Keratinocyte (primary cell): ENCODE measurements at regions not wholly inside any gene's neighbourhood (a gene's known extent, or its start where the extent isn't known, plus 50 kb on each side); places are given as distances from the start of the nearest gene placed in this dataset.
"Not testable (repeated sequence)": the region's sequence is repeated elsewhere in the genome, so short reads cannot be mapped to it uniquely, and the experiment has no call there.

Experiments
- DNase-seq: peaks from one replicate; pipeline ENCODE4 v3.0.0-alpha.2; 2011; ENCODE audit warnings: low read depth, missing footprints, low spot score
- FAIRE-seq: peaks from 2 replicates; lab custom pipeline; 2011; peaks lifted over from hg19 to GRCh38; lab: Jason Lieb, UNC
- H2AFZ ChIP-seq: 2 replicates; pipeline ENCODE4 v1.6.0; 2012; ENCODE audit warnings: low read length, control low read depth, inconsistent platforms; ENCODE audit not compliant: control insufficient read depth
- H3K27ac ChIP-seq: 2 replicates; pipeline ENCODE4 v1.5.1; 2011; ENCODE audit warnings: low read length; ENCODE audit not compliant: control insufficient read depth, insufficient read depth
- H3K27me3 ChIP-seq: 3 replicates; pipeline ENCODE4 v1.6.0; 2011; ENCODE audit warnings: low read length; ENCODE audit not compliant: control insufficient read depth, insufficient read depth; ENCODE audit errors: extremely low read depth
- H3K36me3 ChIP-seq, 2 experiments: 2 replicates in 1 of 2; 3 replicates in 1 of 2; pipeline ENCODE4 v1.5.1; 2011; ENCODE audit warnings: low read length in 2 of 2, mild to moderate bottlenecking in 1 of 2; ENCODE audit not compliant: control insufficient read depth in 2 of 2, insufficient read depth in 2 of 2; ENCODE audit errors: extremely low read depth in 1 of 2
- H3K4me1 ChIP-seq: 3 replicates; pipeline ENCODE4 v1.5.1; 2011; ENCODE audit warnings: low read length; ENCODE audit not compliant: control insufficient read depth, insufficient read depth; ENCODE audit errors: extremely low read depth
- H3K4me2 ChIP-seq: 3 replicates; pipeline ENCODE4 v1.6.0; 2011; ENCODE audit warnings: low read depth, low read length; ENCODE audit not compliant: control insufficient read depth, insufficient read depth; ENCODE audit errors: extremely low read depth
- H3K4me3 ChIP-seq, 3 experiments: fragments of 200-600 bp in 1 of 3; sonication (generic) in 1 of 3; 2 replicates in 2 of 3; 3 replicates in 1 of 3; pipeline ENCODE4 v1.5.1; 2011 to 2016; ENCODE audit warnings: low read length in 3 of 3, mild to moderate bottlenecking in 3 of 3, control low read depth in 2 of 3, inconsistent platforms in 1 of 3, low read depth in 1 of 3, mixed read lengths in 1 of 3, mixed run types in 1 of 3, moderate library complexity in 1 of 3; ENCODE audit not compliant: control insufficient read depth in 2 of 3, insufficient read depth in 2 of 3; ENCODE audit errors: extremely low read depth in 1 of 3
- H3K79me2 ChIP-seq: 2 replicates; pipeline ENCODE4 v1.6.0; 2012; ENCODE audit warnings: low read length; ENCODE audit not compliant: control insufficient read depth, insufficient read depth
- H3K9ac ChIP-seq: 3 replicates; pipeline ENCODE4 v1.6.0; 2011; ENCODE audit warnings: low read length; ENCODE audit not compliant: control insufficient read depth, insufficient read depth; ENCODE audit errors: extremely low read depth
- H3K9me1 ChIP-seq: 3 replicates; pipeline ENCODE4 v1.6.0; 2011; ENCODE audit warnings: low read length; ENCODE audit not compliant: control insufficient read depth, insufficient read depth; ENCODE audit errors: extremely low read depth
- H3K9me3 ChIP-seq: 2 replicates; pipeline ENCODE4 v1.5.1; 2012; ENCODE audit warnings: low read depth, low read length; ENCODE audit not compliant: control insufficient read depth
- H4K20me1 ChIP-seq: 3 replicates; pipeline ENCODE4 v1.6.0; 2011; ENCODE audit warnings: low read length; ENCODE audit not compliant: control insufficient read depth, insufficient read depth; ENCODE audit errors: extremely low read depth
- EZH2 ChIP-seq: IDR thresholded peaks from one replicate; pipeline ENCODE4 v1.6.1; 2012; ENCODE audit warnings: inconsistent platforms, mild to moderate bottlenecking, low read length, moderate library complexity
- dilution Hi-C: fragments of 300-500 bp; cut with MboI; formaldehyde crosslinking; loops from one replicate; pipeline ENCODE4 v1.7.0; 2020; ENCODE audit warnings: low sequenced_read_pairs; ENCODE audit not compliant: extremely low pct_ligation_motif_present
- TF ChIP-seq, protein P1 (sequence below), 3 experiments: IDR thresholded peaks in 1 of 3; conservative IDR thresholded peaks in 1 of 3; optimal IDR thresholded peaks in 1 of 3; 2 replicates in 2 of 3; 3 replicates in 1 of 3; pipeline versions ENCODE3 to v1.5.1; 2011; ENCODE audit warnings: low read length in 3 of 3, mild to moderate bottlenecking in 3 of 3, moderate library complexity in 2 of 3, control low read depth in 1 of 3, inconsistent platforms in 1 of 3; ENCODE audit not compliant: insufficient read depth in 2 of 3; ENCODE audit errors: extremely low read depth in 1 of 3

DNA sequence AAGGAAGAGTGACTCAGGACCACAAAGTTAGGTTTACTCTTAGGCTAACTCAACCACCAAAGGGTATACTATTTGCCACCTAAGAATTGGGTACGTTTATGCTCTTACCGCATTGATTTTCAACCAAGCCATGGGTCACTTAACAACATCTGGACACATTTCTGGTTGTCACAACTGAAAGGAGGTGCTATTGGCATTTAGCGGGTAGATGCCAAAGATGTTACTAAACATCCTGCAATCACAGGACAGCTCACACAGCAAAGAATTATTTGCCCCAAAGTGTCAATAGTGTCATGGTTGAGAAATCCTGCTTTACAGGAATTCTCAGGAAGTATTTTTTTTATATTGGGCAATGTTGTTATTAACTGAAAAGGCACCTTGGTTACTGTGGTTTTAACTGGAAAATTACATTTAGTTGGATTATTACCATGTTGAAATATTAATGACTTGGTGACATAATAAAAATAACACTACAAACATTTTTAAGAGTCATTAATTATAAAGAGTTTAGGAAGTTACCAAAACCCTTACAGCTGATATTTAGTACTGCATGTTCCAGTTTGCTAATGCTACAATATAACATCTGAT, 185.0 kb upstream of the TMEM196 start:
- Histone ChIP-seq H3K4me2 (peak overlapping the region; percentile 63), H3K9me3 (peaks cover 6% of the 10 kb centered on the region), H4K20me1 (no peaks in the 10 kb centered on the region), H3K36me3 (no peaks in the 10 kb centered on the region), H3K79me2 (no peaks in the 10 kb centered on the region), H3K9ac (peak overlapping the region; percentile 46), H3K4me1 (peaks cover 22% of the 10 kb centered on the region), H2AFZ (no peak overlapping the region), H3K27ac (peak overlapping the region; percentile 97), H3K4me3 (peak overlapping the region in 1 of 3 experiments; percentile 11), H3K27me3 (no peaks in the 10 kb centered on the region), H3K9me1 (no peaks in the 10 kb centered on the region)
- peak; percentile 91 for FAIRE-seq
- TF ChIP-seq, protein P1, sequence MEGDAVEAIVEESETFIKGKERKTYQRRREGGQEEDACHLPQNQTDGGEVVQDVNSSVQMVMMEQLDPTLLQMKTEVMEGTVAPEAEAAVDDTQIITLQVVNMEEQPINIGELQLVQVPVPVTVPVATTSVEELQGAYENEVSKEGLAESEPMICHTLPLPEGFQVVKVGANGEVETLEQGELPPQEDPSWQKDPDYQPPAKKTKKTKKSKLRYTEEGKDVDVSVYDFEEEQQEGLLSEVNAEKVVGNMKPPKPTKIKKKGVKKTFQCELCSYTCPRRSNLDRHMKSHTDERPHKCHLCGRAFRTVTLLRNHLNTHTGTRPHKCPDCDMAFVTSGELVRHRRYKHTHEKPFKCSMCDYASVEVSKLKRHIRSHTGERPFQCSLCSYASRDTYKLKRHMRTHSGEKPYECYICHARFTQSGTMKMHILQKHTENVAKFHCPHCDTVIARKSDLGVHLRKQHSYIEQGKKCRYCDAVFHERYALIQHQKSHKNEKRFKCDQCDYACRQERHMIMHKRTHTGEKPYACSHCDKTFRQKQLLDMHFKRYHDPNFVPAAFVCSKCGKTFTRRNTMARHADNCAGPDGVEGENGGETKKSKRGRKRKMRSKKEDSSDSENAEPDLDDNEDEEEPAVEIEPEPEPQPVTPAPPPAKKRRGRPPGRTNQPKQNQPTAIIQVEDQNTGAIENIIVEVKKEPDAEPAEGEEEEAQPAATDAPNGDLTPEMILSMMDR (optimal IDR thresholded peaks at IDR 0.05 in 1 of 3, IDR thresholded peaks at IDR 0.05 in 1 of 3, conservative IDR thresholded peaks at IDR 0.05 in 1 of 3; ENCODE audit: extremely low read depth in 1 of 3, insufficient read depth in 2 of 3, low read length in 3 of 3), result no peak
- no peak for TF ChIP-seq EZH2
- DNase-seq, result peak; percentile 81
- dilution Hi-C loops, result no loop called here

DNA sequence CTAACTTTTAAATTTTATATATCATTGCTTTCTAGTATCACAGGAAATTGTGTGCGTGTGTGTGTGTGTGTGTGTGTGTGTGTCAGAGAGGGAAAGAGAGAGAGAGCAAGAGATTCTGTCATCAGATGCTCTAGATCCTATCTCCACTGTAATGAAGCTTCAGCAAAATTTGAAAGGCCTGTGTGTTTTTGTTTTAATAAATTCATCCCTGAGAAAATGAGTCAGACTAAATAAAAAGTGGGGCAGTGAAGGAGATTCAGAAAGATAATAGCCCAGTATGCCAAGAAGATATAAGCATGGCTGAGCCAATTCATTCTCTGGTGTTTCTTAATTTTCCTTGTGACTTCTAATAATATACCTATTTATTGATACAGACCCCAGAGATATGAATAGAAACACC, 184.2 kb upstream of the TMEM196 start:
- Histone ChIP-seq H3K9ac (peak overlapping the region; percentile 46), H3K27me3 (no peaks in the 10 kb centered on the region), H3K4me1 (peaks cover 22% of the 10 kb centered on the region), H3K4me3 (peak overlapping the region in 1 of 3 experiments; percentile 11), H3K9me3 (peaks cover 6% of the 10 kb centered on the region), H4K20me1 (no peaks in the 10 kb centered on the region), H3K27ac (peak overlapping the region; percentile 97), H3K9me1 (no peaks in the 10 kb centered on the region), H3K4me2 (peak overlapping the region; percentile 63), H3K79me2 (no peaks in the 10 kb centered on the region), H2AFZ (no peak overlapping the region), H3K36me3 (no peaks in the 10 kb centered on the region)
- DNase-seq (no peak), FAIRE-seq (no peak)
- TF ChIP-seq, protein P1 (optimal IDR thresholded peaks at IDR 0.05 in 1 of 3, IDR thresholded peaks at IDR 0.05 in 1 of 3, conservative IDR thresholded peaks at IDR 0.05 in 1 of 3; ENCODE audit: extremely low read depth in 1 of 3, insufficient read depth in 2 of 3, low read length in 3 of 3), result no peak
- no peak for TF ChIP-seq EZH2
- dilution Hi-C loops, result no loop called here

DNA sequence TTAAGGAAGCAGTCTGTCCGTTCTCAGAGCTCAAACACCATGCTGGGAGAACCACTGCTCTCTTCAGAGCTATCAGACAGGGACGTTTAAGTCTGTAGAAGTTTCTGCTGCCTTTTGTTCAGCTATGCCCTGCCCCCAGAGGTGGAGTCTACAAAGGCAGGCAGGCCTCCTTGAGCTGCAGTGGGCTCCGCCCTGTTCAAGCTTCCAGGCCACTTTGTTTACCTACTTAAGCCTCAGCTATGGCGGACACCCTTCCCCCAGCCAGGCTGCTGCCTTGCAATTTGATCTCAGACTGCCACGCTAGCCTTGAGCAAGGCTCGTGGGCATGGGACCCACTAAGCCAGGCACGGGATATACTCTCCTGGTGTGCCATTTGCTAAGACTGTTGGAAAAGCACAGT, 180.7 kb upstream of the TMEM196 start:
- dilution Hi-C loops, H3K4me3 ChIP-seq, DNase-seq, H3K9me3 ChIP-seq, H3K79me2 ChIP-seq, H3K36me3 ChIP-seq, H3K27me3 ChIP-seq, H3K9ac ChIP-seq, FAIRE-seq, H2AFZ ChIP-seq, H3K4me2 ChIP-seq, H4K20me1 ChIP-seq, H3K27ac ChIP-seq, H3K9me1 ChIP-seq: not testable (repeated sequence)
- H3K4me1 ChIP-seq, result peaks cover 12% of the 10 kb centered on the region

DNA sequence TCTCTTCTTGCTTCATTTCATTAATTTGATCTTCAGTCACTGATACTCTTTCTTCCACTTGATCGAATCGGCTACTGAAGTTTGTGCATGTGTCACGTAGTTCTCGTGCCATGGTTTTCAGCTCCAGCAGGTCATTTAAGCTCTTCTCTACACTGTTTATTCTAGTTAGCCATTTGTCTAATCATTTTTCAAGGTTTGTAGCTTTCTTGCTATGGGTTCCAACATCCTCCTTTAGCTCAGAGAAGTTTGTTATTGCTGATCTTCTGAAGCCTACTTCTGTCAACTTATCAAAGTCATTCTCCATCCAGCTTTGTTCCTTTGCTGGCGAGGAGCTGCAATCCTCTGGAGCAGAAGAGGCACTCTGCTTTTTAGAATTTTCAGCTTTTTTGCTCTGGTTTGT, 180.0 kb upstream of the TMEM196 start:
- H3K27ac ChIP-seq, H3K9me1 ChIP-seq, H3K9me3 ChIP-seq, H3K4me2 ChIP-seq, H3K4me1 ChIP-seq, H3K27me3 ChIP-seq, H3K9ac ChIP-seq, DNase-seq, H3K79me2 ChIP-seq, H2AFZ ChIP-seq, FAIRE-seq, H3K36me3 ChIP-seq, H4K20me1 ChIP-seq, H3K4me3 ChIP-seq, dilution Hi-C loops: not testable (repeated sequence)
